NCI-H1930 (cell line): ENCODE measurements at regions not wholly inside any gene's neighbourhood (a gene's known extent, or its start where the extent isn't known, plus 50 kb on each side); places are given as distances from the start of the nearest gene placed in this dataset.

ENCODE experiments used
- DNase-seq, 2 experiments: peaks; one replicate each; lab custom pipeline; 2025; lab: John Stamatoyannopoulos, UW

- no peak for DNase-seq
Measured at GRCh38 chr2:168378960-168379669, 77.0 kb upstream of the CERS6 start.

- DNase-seq, result no peak
Measured at GRCh38 chr2:168380500-168380899, 75.6 kb upstream of the CERS6 start.

- DNase-seq, result no peak
Measured at GRCh38 chr2:168392024-168392423, 64.0 kb upstream of the CERS6 start.

- DNase-seq, result no peak
Measured at GRCh38 chr2:168392797-168393196, 63.3 kb upstream of the CERS6 start.

GRCh38 chr2:168394262-168394661 lies 61.8 kb upstream of the CERS6 start:
- no peak for DNase-seq

GRCh38 chr2:168396131-168396530 lies 59.9 kb upstream of the CERS6 start:
- no peak for DNase-seq

GRCh38 chr2:168397629-168398028 lies 58.4 kb upstream of the CERS6 start:
- no peak for DNase-seq

- no peak for DNase-seq
Measured at GRCh38 chr2:168401048-168401556, 55.0 kb upstream of the CERS6 start.

- DNase-seq, result no peak
Measured at GRCh38 chr2:168401771-168402170, 54.3 kb upstream of the CERS6 start.

GRCh38 chr2:168402531-168402930 lies 53.5 kb upstream of the CERS6 start:
- no peak for DNase-seq

GRCh38 chr2:168403736-168404135 lies 52.3 kb upstream of the CERS6 start:
- DNase-seq, result no peak

GRCh38 chr2:168404764-168405163 lies 51.3 kb upstream of the CERS6 start:
- DNase-seq, result no peak
